ENCODE measurements at regions not wholly inside any gene's neighbourhood (a gene's known extent, or its start where the extent isn't known, plus 50 kb on each side); places are given as distances from the start of the nearest gene placed in this dataset.

GRCh38 chr10:43866712-43867111 is 218.0 kb upstream of the ZNF32 start:
- DNase-seq (ENCODE audit: insufficient read length) (no peak), FAIRE-seq (no peak)
- TF ChIP-seq POLR2A (IDR thresholded peaks at IDR 0.05; ENCODE audit: low read depth, low read length) = no peak
- no peak for TF ChIP-seq TAF1 (IDR thresholded peaks at IDR 0.05; ENCODE audit: borderline replicate concordance, low read depth, low read length)
- no peak for TF ChIP-seq POLR2AphosphoS5 (IDR thresholded peaks at IDR 0.05; ENCODE audit: low read depth, low read length)

GRCh38 chr10:43865265-43866135 is 216.8 kb upstream of the ZNF32 start:
- no peak for FAIRE-seq
- DNase-seq (ENCODE audit: insufficient read length) = no peak

DNA sequence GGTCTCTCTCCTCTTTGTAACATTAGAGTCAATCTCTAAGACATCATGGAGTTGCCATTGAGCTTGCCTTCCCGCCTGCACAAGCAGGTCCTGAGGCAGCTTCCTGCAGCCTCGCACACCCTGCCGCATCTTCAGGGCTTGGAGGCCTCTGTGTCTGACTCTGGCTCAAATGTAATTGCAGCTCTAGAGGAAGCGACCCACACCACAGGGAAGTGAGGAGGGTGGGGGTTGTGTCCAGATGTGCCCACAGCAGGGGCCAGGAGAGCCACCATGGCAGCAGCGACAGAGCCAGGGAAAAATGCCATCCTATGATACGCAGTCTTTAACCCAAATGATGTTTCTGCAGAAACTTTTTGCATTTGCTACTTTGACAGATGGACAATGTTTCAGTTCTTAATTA is 216.0 kb upstream of the ZNF32 start:
- no peak for DNase-seq (ENCODE audit: insufficient read length)
- TF ChIP-seq POLR2A (IDR thresholded peaks at IDR 0.05; ENCODE audit: low read depth, low read length) = no peak
- no peak for TF ChIP-seq POLR2AphosphoS5 (IDR thresholded peaks at IDR 0.05; ENCODE audit: low read depth, low read length)
- TF ChIP-seq TAF1 (IDR thresholded peaks at IDR 0.05; ENCODE audit: borderline replicate concordance, low read depth, low read length) = no peak
- no peak for FAIRE-seq

More at GRCh38 chr10:43865265-43866135, 216.8 kb upstream of the ZNF32 start:
- TF ChIP-seq TAF1 (IDR thresholded peaks at IDR 0.05; ENCODE audit: borderline replicate concordance, low read depth, low read length) = no peak
- no peak for TF ChIP-seq POLR2AphosphoS5 (IDR thresholded peaks at IDR 0.05; ENCODE audit: low read depth, low read length)
- TF ChIP-seq POLR2A (IDR thresholded peaks at IDR 0.05; ENCODE audit: low read depth, low read length) = no peak

DNA sequence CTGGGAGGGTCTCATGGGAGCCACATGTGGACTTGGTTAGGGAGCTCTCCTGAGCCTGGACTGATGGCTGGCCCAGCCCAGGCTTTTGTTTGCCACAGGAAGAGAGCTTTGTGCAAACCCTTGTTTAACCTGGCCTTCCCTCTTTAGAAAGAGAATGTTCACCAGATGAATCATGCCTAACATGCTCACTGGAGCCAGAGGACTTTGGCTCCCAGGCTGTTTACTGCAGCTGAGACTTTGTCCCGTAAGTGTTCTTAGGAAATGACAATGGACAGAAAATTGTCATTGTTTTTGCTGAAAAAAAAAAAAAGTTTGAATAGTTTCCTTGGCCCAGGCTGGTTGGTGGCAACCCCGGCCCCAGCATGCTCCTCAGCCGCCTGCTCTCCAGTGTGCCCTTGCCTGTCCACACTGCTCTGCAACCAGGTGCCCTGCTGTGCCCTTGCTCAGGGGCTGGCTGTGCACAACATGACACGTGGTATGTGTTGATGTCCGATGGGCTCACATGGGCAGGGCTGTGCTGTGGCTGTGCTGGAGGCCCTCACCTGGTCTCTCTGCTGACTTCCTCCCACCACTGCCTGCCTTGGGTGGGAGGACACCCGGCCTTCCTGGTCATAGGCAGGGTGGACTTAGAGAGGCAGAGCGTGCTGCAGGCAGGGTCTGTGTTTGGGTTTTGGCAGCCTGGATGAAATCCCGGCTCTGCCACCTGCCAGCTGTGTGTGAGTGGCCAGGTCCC is 215.3 kb upstream of the ZNF32 start:
- TF ChIP-seq POLR2A (IDR thresholded peaks at IDR 0.05; ENCODE audit: low read depth, low read length) (no peak), POLR2AphosphoS5 (IDR thresholded peaks at IDR 0.05; ENCODE audit: low read depth, low read length) (no peak), TAF1 (IDR thresholded peaks at IDR 0.05; ENCODE audit: borderline replicate concordance, low read depth, low read length) (no peak)
- DNase-seq (ENCODE audit: insufficient read length) = no peak

DNA sequence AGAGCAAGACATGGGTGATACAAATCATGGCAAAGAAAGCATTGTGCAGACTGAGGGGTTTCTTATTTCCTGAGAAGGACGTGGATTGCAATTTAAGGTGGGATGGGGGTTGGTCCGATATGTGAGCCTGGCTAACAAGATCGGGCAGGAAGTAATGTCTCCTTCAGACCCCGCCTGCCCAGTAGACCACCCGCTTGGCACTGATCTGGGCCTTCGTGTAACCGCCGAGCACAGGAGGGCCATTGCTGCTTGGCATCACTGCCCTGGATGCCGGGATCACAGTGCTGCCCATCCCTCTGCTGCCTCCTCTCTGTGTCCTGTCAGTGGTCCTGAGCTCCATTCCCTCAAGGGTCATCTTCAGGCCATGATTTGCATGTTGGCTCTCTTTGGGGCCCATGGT is 214.6 kb upstream of the ZNF32 start:
- FAIRE-seq = no peak
- TF ChIP-seq POLR2A (IDR thresholded peaks at IDR 0.05; ENCODE audit: low read depth, low read length) (no peak), TAF1 (IDR thresholded peaks at IDR 0.05; ENCODE audit: borderline replicate concordance, low read depth, low read length) (no peak), POLR2AphosphoS5 (IDR thresholded peaks at IDR 0.05; ENCODE audit: low read depth, low read length) (no peak)

More for the DNA sequence above, 215.3 kb upstream of the ZNF32 start:
- FAIRE-seq = no peak

GRCh38 chr10:43862756-43863155 is 214.1 kb upstream of the ZNF32 start:
- no peak for FAIRE-seq
- DNase-seq (ENCODE audit: insufficient read length) = no peak
- TF ChIP-seq POLR2A (IDR thresholded peaks at IDR 0.05; ENCODE audit: low read depth, low read length) = no peak
- TF ChIP-seq TAF1 (IDR thresholded peaks at IDR 0.05; ENCODE audit: borderline replicate concordance, low read depth, low read length) = no peak
- no peak for TF ChIP-seq POLR2AphosphoS5 (IDR thresholded peaks at IDR 0.05; ENCODE audit: low read depth, low read length)

More for the DNA sequence above, 214.6 kb upstream of the ZNF32 start:
- no peak for DNase-seq (ENCODE audit: insufficient read length)

- FAIRE-seq = no peak
- TF ChIP-seq POLR2A (IDR thresholded peaks at IDR 0.05; ENCODE audit: low read depth, low read length) (no peak), TAF1 (IDR thresholded peaks at IDR 0.05; ENCODE audit: borderline replicate concordance, low read depth, low read length) (no peak), POLR2AphosphoS5 (IDR thresholded peaks at IDR 0.05; ENCODE audit: low read depth, low read length) (no peak)
- no peak for DNase-seq (ENCODE audit: insufficient read length)
Observed at GRCh38 chr10:43861966-43862751, 213.5 kb upstream of the ZNF32 start.

GRCh38 chr10:43859016-43859525 is 210.4 kb upstream of the ZNF32 start:
- FAIRE-seq = no peak
- no peak for TF ChIP-seq POLR2AphosphoS5 (IDR thresholded peaks at IDR 0.05; ENCODE audit: low read depth, low read length)
- TF ChIP-seq POLR2A (IDR thresholded peaks at IDR 0.05; ENCODE audit: low read depth, low read length) = no peak
- no peak for TF ChIP-seq TAF1 (IDR thresholded peaks at IDR 0.05; ENCODE audit: borderline replicate concordance, low read depth, low read length)
- DNase-seq (ENCODE audit: insufficient read length) = no peak

GRCh38 chr10:43857931-43858315 is 209.2 kb upstream of the ZNF32 start:
- FAIRE-seq = no peak
- no peak for DNase-seq (ENCODE audit: insufficient read length)

DNA sequence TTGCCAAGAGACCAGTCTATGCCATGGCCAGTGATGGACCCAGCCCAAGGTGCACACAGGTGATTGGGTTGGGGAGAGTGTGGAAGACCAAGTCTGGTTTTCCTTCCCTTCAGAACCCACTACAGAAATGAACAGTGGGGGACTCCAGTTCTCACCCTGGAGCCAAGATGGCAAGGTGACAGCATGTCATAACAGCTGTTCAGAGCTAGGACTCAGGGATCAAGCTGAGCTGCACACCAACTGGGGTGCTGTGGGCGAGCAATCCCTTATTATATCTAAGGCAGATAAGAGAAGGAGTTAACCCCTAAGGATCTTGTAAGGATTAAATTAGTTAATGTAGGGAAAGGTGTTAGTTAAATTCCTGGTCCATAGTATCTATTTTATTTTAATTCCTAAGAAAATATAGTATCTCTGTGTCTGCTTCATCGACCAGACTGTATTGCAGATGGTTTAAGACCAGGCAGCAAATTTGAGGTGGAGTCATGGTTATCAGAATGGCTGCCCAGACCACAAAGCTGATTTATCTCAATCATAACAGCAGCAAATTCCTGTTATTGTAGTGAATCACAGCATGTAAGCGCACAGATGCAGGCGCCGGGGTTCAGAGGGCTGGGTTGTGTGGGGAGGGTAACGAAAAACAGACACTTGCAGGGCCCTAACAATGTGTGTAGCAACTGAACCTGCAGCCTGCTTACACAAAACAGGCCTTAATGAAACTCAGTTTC is 208.7 kb upstream of the ZNF32 start:
- FAIRE-seq = no peak
- no peak for DNase-seq (ENCODE audit: insufficient read length)
- no peak for TF ChIP-seq TAF1 (IDR thresholded peaks at IDR 0.05; ENCODE audit: borderline replicate concordance, low read depth, low read length)
- TF ChIP-seq POLR2A (IDR thresholded peaks at IDR 0.05; ENCODE audit: low read depth, low read length) = no peak
- no peak for TF ChIP-seq POLR2AphosphoS5 (IDR thresholded peaks at IDR 0.05; ENCODE audit: low read depth, low read length)

More at GRCh38 chr10:43857931-43858315, 209.2 kb upstream of the ZNF32 start:
- TF ChIP-seq TAF1 (IDR thresholded peaks at IDR 0.05; ENCODE audit: borderline replicate concordance, low read depth, low read length) = no peak
- TF ChIP-seq POLR2A (IDR thresholded peaks at IDR 0.05; ENCODE audit: low read depth, low read length) = no peak

Data from GM12892 (cell line).